K562 (cell line): ENCODE measurements at regions not wholly inside any gene's neighbourhood (a gene's known extent, or its start where the extent isn't known, plus 50 kb on each side); places are given as distances from the start of the nearest gene placed in this dataset.

Experiments used
- DACH1 ChIP-seq: fragments of 450-650 bp; IDR thresholded peaks from 2 replicates; pipeline ENCODE4 v1.6.1; 2018; ENCODE audit not compliant: partially characterized antibody
- EP400 ChIP-seq: fragments of 450-650 bp; IDR thresholded peaks from 2 replicates; pipeline ENCODE4 v1.6.1; 2017; ENCODE audit warnings: antibody characterized with exemption, mild to moderate bottlenecking, moderate library complexity
- MBD2 ChIP-seq: sonication (generic); IDR thresholded peaks from 2 replicates; pipeline ENCODE4 v1.6.1; 2016; ENCODE audit warnings: low read depth, borderline replicate concordance
- NUFIP1 ChIP-seq: fragments of 450-650 bp; IDR thresholded peaks from 2 replicates; pipeline ENCODE4 v1.6.1; 2018; ENCODE audit not compliant: partially characterized antibody
- PPARD ChIP-seq: fragments of 250-450 bp; sonication (Bioruptor Pico); IDR thresholded peaks from 2 replicates; pipeline ENCODE4 v1.8.0; 2022; ENCODE audit warnings: inconsistent platforms, mild to moderate bottlenecking, moderate library complexity
- ZNF239 ChIP-seq: fragments of 250-450 bp; sonication (Bioruptor Pico); IDR thresholded peaks from 2 replicates; pipeline ENCODE4 v1.4.0; 2020; ENCODE audit warnings: mild to moderate bottlenecking
- ZNF764 ChIP-seq: fragments of 250-450 bp; sonication (Bioruptor Pico); IDR thresholded peaks from 2 replicates; pipeline ENCODE4 v1.4.0; 2020; ENCODE audit warnings: low read depth, mild to moderate bottlenecking, moderate library complexity
- TF ChIP-seq, protein P1 (sequence below): sonication (generic); formaldehyde crosslinking; IDR thresholded peaks from 2 replicates; pipeline ENCODE4 v1.8.1; 2023; ENCODE audit warnings: mild to moderate bottlenecking, missing genetic modification reagents
- TF ChIP-seq, protein P2 (sequence below), 2 experiments: fragments of 450-650 bp; formaldehyde crosslinking in 1 of 2; IDR thresholded peaks; 2 replicates each; pipeline versions ENCODE4 v1.4.0 to v1.6.1; 2014 to 2020; ENCODE audit warnings: mild to moderate bottlenecking in 2 of 2, borderline replicate concordance in 1 of 2, low read depth in 1 of 2
- TF ChIP-seq, protein P3 (sequence below): fragments of 250-450 bp; sonication (Bioruptor Pico); IDR thresholded peaks from 2 replicates; pipeline ENCODE4 v1.8.0; 2022; ENCODE audit warnings: inconsistent platforms
- TF ChIP-seq, protein P4 (sequence below): sonication (generic); formaldehyde crosslinking; IDR thresholded peaks from 2 replicates; pipeline ENCODE4 v1.8.1; 2023; ENCODE audit warnings: mild to moderate bottlenecking, missing genetic modification reagents
- TF ChIP-seq, protein P5 (sequence below): fragments of 450-650 bp; IDR thresholded peaks from 2 replicates; pipeline ENCODE4 v1.6.1; 2017; ENCODE audit warnings: antibody characterized with exemption

DNA sequence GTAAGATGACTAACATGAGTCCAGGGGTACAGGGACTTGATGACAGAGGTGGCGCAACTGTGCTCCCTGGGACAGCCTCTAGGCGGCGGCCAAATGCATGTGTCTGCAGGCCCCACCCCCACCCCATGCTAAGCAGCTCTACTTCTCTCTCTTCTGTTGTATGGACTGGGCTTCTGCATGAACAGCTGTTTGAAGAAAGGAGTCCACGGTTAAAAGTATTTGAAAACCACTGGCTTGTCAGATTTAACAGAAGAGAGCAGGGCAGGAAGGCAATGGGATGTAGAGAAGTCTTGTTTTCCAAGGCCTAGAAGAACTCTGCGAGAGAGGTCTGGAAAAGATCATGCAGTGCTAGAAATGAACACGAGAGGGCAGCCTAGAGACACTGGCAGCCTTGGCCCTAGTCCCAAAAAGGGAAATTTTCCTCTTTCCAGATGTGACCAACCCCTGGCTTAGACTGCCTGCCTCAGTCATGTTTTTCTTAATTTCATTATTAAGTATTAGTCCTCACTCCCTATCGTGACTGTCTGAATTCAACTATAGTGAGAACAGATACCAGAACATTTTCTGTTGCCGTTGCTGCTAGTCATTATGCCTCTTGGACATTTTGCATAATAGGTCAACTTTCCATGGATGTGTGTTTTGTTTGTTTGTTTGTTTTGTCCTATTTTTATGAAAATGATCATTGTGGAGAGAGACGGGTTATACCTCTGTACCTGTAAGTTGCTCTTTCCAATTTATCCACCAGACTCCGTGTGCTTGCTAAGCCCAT lies 265.0 kb downstream of the ADGRG6 start (continued):
- TF ChIP-seq, protein P1, sequence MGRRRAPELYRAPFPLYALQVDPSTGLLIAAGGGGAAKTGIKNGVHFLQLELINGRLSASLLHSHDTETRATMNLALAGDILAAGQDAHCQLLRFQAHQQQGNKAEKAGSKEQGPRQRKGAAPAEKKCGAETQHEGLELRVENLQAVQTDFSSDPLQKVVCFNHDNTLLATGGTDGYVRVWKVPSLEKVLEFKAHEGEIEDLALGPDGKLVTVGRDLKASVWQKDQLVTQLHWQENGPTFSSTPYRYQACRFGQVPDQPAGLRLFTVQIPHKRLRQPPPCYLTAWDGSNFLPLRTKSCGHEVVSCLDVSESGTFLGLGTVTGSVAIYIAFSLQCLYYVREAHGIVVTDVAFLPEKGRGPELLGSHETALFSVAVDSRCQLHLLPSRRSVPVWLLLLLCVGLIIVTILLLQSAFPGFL: no peak
- TF ChIP-seq ZNF239 (CRISPR knock-in tag) (no peak), DACH1 (peak; percentile 69), MBD2 (no peak), PPARD (no peak), ZNF764 (no peak), EP400 (no peak), NUFIP1 (no peak)
- TF ChIP-seq, protein P2, sequence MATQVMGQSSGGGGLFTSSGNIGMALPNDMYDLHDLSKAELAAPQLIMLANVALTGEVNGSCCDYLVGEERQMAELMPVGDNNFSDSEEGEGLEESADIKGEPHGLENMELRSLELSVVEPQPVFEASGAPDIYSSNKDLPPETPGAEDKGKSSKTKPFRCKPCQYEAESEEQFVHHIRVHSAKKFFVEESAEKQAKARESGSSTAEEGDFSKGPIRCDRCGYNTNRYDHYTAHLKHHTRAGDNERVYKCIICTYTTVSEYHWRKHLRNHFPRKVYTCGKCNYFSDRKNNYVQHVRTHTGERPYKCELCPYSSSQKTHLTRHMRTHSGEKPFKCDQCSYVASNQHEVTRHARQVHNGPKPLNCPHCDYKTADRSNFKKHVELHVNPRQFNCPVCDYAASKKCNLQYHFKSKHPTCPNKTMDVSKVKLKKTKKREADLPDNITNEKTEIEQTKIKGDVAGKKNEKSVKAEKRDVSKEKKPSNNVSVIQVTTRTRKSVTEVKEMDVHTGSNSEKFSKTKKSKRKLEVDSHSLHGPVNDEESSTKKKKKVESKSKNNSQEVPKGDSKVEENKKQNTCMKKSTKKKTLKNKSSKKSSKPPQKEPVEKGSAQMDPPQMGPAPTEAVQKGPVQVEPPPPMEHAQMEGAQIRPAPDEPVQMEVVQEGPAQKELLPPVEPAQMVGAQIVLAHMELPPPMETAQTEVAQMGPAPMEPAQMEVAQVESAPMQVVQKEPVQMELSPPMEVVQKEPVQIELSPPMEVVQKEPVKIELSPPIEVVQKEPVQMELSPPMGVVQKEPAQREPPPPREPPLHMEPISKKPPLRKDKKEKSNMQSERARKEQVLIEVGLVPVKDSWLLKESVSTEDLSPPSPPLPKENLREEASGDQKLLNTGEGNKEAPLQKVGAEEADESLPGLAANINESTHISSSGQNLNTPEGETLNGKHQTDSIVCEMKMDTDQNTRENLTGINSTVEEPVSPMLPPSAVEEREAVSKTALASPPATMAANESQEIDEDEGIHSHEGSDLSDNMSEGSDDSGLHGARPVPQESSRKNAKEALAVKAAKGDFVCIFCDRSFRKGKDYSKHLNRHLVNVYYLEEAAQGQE (IDR thresholded peaks at IDR 0.05; ENCODE audit: borderline replicate concordance): peak; percentile 55; the same call in 1 of the 2 replicates
- TF ChIP-seq, protein P2 (CRISPR knock-in tag; IDR thresholded peaks at IDR 0.05; ENCODE audit: low read depth): no peak
- TF ChIP-seq, protein P3, sequence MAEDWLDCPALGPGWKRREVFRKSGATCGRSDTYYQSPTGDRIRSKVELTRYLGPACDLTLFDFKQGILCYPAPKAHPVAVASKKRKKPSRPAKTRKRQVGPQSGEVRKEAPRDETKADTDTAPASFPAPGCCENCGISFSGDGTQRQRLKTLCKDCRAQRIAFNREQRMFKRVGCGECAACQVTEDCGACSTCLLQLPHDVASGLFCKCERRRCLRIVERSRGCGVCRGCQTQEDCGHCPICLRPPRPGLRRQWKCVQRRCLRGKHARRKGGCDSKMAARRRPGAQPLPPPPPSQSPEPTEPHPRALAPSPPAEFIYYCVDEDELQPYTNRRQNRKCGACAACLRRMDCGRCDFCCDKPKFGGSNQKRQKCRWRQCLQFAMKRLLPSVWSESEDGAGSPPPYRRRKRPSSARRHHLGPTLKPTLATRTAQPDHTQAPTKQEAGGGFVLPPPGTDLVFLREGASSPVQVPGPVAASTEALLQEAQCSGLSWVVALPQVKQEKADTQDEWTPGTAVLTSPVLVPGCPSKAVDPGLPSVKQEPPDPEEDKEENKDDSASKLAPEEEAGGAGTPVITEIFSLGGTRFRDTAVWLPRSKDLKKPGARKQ (CRISPR knock-in tag): no peak
- TF ChIP-seq, protein P4, sequence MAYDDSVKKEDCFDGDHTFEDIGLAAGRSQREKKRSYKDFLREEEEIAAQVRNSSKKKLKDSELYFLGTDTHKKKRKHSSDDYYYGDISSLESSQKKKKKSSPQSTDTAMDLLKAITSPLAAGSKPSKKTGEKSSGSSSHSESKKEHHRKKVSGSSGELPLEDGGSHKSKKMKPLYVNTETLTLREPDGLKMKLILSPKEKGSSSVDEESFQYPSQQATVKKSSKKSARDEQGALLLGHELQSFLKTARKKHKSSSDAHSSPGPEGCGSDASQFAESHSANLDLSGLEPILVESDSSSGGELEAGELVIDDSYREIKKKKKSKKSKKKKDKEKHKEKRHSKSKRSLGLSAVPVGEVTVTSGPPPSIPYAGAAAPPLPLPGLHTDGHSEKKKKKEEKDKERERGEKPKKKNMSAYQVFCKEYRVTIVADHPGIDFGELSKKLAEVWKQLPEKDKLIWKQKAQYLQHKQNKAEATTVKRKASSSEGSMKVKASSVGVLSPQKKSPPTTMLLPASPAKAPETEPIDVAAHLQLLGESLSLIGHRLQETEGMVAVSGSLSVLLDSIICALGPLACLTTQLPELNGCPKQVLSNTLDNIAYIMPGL: no peak
- TF ChIP-seq, protein P5, sequence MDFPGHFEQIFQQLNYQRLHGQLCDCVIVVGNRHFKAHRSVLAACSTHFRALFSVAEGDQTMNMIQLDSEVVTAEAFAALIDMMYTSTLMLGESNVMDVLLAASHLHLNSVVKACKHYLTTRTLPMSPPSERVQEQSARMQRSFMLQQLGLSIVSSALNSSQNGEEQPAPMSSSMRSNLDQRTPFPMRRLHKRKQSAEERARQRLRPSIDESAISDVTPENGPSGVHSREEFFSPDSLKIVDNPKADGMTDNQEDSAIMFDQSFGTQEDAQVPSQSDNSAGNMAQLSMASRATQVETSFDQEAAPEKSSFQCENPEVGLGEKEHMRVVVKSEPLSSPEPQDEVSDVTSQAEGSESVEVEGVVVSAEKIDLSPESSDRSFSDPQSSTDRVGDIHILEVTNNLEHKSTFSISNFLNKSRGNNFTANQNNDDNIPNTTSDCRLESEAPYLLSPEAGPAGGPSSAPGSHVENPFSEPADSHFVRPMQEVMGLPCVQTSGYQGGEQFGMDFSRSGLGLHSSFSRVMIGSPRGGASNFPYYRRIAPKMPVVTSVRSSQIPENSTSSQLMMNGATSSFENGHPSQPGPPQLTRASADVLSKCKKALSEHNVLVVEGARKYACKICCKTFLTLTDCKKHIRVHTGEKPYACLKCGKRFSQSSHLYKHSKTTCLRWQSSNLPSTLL: no peak
